GM10266 (cell line): ENCODE measurements at regions not wholly inside any gene's neighbourhood (a gene's known extent, or its start where the extent isn't known, plus 50 kb on each side); places are given as distances from the start of the nearest gene placed in this dataset.
A peak's percentile ranks its signal among the peaks of the same experiment; 100 is the strongest.

Experiments used
- DNase-seq: peaks from one replicate; pipeline ENCODE4 v3.0.0; 2012; ENCODE audit errors: extremely low spot score
- CTCF ChIP-seq: IDR thresholded peaks from 2 replicates; pipeline ENCODE4 v1.5.1; 2012; ENCODE audit warnings: mild to moderate bottlenecking, low read depth; ENCODE audit not compliant: control insufficient read depth, insufficient read depth; ENCODE audit errors: missing control alignments

- DNase-seq, result no peak
- TF ChIP-seq CTCF, result no peak
Measured at GRCh38 chr2:43132683-43133301, 93.6 kb downstream of the ZFP36L2 start.

GRCh38 chr2:43131890-43132682 is 94.3 kb downstream of the ZFP36L2 start:
- DNase-seq, result no peak

GRCh38 chr2:43131051-43131889 is 95.1 kb downstream of the ZFP36L2 start:
- TF ChIP-seq CTCF, result peak; percentile 72
- DNase-seq, result peak; percentile 83

More at GRCh38 chr2:43131890-43132682, 94.3 kb downstream of the ZFP36L2 start:
- no peak for TF ChIP-seq CTCF

GRCh38 chr2:43130548-43130875 is 95.9 kb downstream of the ZFP36L2 start:
- TF ChIP-seq CTCF, result no peak
- no peak for DNase-seq

GRCh38 chr2:43129676-43130547 is 96.5 kb downstream of the ZFP36L2 start:
- no peak for DNase-seq
- no peak for TF ChIP-seq CTCF

- no peak for DNase-seq
- TF ChIP-seq CTCF, result no peak
Measured at GRCh38 chr2:43128559-43128955, 97.8 kb downstream of the ZFP36L2 start.
